ENCODE measurements at regions not wholly inside any gene's neighbourhood (a gene's known extent, or its start where the extent isn't known, plus 50 kb on each side); places are given as distances from the start of the nearest gene placed in this dataset.

DNA sequence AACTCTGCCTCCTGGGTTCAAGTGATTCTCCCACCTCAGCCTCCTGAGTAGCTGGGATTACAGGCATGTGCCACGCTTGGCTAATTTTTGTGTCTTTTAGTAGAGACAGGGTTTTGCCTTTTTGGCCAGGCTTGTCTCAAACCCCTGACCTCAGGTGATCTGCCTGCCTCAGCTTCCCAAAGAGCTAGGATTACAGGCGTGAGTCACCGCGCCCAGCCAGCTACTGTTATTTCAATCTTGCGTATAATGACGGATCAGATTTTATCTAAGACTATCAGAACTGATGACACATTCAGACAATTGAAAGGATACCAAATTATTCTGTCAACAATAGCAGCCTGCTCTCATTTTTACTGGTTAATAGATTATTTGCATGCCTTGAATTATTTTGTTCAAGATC is 612.2 kb downstream of the ZIC1 start:
- no peak overlapping the region for H3K18ac ChIP-seq (ENCODE audit: low read depth, low read length)
- H3K27me3 ChIP-seq (ENCODE audit: control insufficient read depth, insufficient read depth, low read length), result no peaks in the 10 kb centered on the region
- DNase-seq (no peak), ATAC-seq (ENCODE audit: low read depth) (no peak)
- no peak overlapping the region for H4K8ac ChIP-seq (ENCODE audit: low read depth in 2 of 2, low read length in 2 of 2)
- no peak overlapping the region for H2BK5ac ChIP-seq (ENCODE audit: low read depth, low read length, poor library complexity, severe bottlenecking)
- no peak overlapping the region for H4K91ac ChIP-seq (ENCODE audit: insufficient read depth, low read depth, low read length)
- H3K4ac ChIP-seq (ENCODE audit: low read depth, low read length), result no peak overlapping the region
- TF ChIP-seq MAFK (IDR thresholded peaks at IDR 0.05; ENCODE audit: low read depth, low read length) (no peak), RAD21 (IDR thresholded peaks at IDR 0.05; ENCODE audit: low read length) (no peak), MXI1 (IDR thresholded peaks at IDR 0.05; ENCODE audit: borderline replicate concordance, low read depth, low read length) (no peak), CHD1 (IDR thresholded peaks at IDR 0.05; ENCODE audit: low read depth, low read length) (no peak)
- intact Hi-C loops (cut with micrococcal nuclease), result no loop called here
- no peaks in the 10 kb centered on the region for H3K36me3 ChIP-seq (ENCODE audit: control insufficient read depth, insufficient read depth, low read length)
- no peaks in the 10 kb centered on the region for H4K20me1 ChIP-seq (ENCODE audit: insufficient read depth, low read length)
- no peak overlapping the region for H3K4me2 ChIP-seq (ENCODE audit: low read depth, low read length)
- no peaks in the 10 kb centered on the region for H3K9me1 ChIP-seq (ENCODE audit: insufficient read depth, low read length)
- H2AK9ac ChIP-seq (replicated peaks; ENCODE audit: low read depth, low read length, poor library complexity), result no peak overlapping the region
- H3K9ac ChIP-seq (ENCODE audit: low read depth, low read length), result no peak overlapping the region
- WGBS, 2 experiments (ENCODE audit: extremely low coverage in 2 of 2, insufficient read length in 1 of 2), result no CpG with 5 or more reads among the region's 6 CpGs
- H3K9me3 ChIP-seq (ENCODE audit: control insufficient read depth, insufficient read depth, low read length), result no peaks in the 10 kb centered on the region
- CTCF ChIA-PET, result no interaction called here
- POLR2A ChIA-PET (ENCODE audit: unreplicated experiment), result no interaction called here
- no peak overlapping the region for H2AK5ac ChIP-seq (ENCODE audit: low read depth, low read length)
- no peak overlapping the region for H3K14ac ChIP-seq (replicated peaks; ENCODE audit: low read depth, low read length)
- no peak overlapping the region for H2BK15ac ChIP-seq (ENCODE audit: low read depth, low read length)
- H2BK120ac ChIP-seq (ENCODE audit: low read depth, low read length), result no peak overlapping the region
- in situ Hi-C loops (cut with MboI; ENCODE audit: low sequenced_read_pairs), result no loop called here
- no peak overlapping the region for H2BK20ac ChIP-seq (ENCODE audit: low read depth, low read length)
- H2AFZ ChIP-seq (replicated peaks; ENCODE audit: low read length, poor library complexity), result no peak overlapping the region
- no peak overlapping the region for H3K4me3 ChIP-seq (ENCODE audit: insufficient read depth, low read depth, low read length)
- H3K4me1 ChIP-seq (ENCODE audit: control insufficient read depth, insufficient read depth, low read length), result no peaks in the 10 kb centered on the region
- H3K27ac ChIP-seq (ENCODE audit: insufficient read depth, low read length), result no peak overlapping the region
- H3K79me1 ChIP-seq (ENCODE audit: low read depth in 1 of 2, low read length in 2 of 2), result no peaks in the 10 kb centered on the region
- no peak overlapping the region for H3K23ac ChIP-seq (ENCODE audit: low read depth, low read length)
- dilution Hi-C loops (cut with HindIII; ENCODE audit: low sequenced_read_pairs, unreplicated experiment), result no loop called here
- no peak overlapping the region for H4K5ac ChIP-seq (ENCODE audit: low read depth, low read length)
- H3K56ac ChIP-seq (ENCODE audit: extremely low read depth, insufficient read depth, low read length), result no peak overlapping the region
- no TSS peak for BruUV-seq (replicated peaks)

Data from IMR-90 (cell line).